Activated gamma-delta T cell treated with anti-CD3 and anti-CD28 coated beads, Interleukin-2, amount 50 U/mL, for 16 hours (primary cell): ENCODE measurements at regions not wholly inside any gene's neighbourhood (a gene's known extent, or its start where the extent isn't known, plus 50 kb on each side); places are given as distances from the start of the nearest gene placed in this dataset.
"Not testable (repeated sequence)": the region's sequence is repeated elsewhere in the genome, so short reads cannot be mapped to it uniquely, and the experiment has no call there.

ENCODE experiments used
- DNase-seq: peaks from one replicate; pipeline ENCODE4 v3.0.0-alpha.2; 2020; ENCODE audit warnings: low read depth

DNA sequence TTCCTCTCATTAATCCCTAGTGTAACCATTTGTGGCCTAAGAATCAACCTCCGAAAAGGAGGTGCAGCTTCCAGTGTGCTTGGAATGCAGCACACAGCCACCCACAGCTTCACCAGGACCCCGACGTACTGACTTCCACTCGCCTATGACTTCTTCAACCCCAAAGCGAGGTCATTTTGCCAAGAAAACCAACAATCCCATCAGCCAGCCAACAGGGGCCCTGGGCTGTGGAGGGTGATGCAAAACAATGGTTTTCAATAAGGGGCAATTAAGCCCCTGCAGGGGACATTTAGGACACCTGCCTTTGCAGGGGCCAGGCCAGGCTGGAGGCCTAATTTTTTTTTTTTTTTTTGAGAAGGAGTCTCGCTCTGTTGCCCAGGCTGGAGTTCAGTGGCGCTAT lies 158.1 kb upstream of the SKOR2 start:
- no peak for DNase-seq

DNA sequence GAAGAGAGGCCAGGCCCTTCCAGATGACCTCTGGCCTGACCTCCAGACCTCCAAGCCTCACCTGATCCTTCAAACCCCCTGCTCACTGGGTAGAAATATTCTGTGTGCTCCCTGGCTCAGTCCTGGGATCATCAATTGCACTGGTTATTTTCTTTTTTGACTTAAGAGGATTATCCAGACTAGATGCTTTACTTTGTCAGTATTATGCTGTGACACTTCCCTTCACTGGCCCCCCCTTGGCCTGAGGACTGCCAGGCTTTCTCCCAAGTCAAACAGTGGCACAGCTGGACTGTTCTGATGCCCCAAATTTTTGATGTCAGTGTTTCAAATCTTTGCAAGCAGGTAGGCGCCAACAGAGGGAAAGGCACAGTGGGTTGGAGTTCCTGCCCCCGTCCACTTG lies 156.3 kb upstream of the SKOR2 start:
- no peak for DNase-seq

DNA sequence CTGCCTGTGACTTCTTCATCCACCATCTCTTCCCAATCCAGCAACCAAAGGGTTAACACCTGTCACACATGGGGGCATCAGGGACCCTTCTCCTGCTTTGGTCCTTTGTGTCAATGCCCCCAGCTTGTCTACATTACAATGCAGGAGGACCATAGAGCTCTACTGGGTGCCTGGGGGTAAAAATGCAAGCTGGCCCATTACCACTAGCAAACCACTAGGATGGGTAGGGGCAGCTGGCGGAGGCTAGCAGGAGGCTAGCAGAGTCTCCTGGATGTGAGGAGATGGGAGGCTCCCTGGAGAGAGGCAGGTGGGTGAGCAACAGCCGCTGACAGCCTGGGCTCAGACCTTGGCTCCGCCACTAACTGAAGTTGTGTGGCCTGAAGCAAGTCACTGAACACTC lies 153.4 kb upstream of the SKOR2 start:
- no peak for DNase-seq

DNA sequence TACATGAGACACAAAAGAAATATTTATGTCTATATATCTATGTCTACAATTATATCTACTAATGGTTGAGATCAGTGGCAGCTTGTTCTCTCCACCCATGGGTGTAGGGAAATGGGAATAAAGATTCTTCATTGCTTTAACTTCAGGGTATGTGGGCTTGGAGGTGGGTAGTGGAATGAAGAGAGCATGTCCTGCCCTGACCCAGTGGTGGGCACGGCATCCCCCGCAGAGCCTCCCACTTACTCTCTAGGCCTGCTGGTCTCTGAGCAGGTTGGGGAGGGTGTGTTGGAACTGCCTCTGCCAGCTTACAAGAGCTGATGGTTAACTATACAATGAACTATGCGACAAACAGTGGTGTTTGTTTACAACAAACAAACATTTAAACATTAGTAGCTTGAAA lies 152.5 kb upstream of the SKOR2 start:
- no peak for DNase-seq

GRCh38 chr18:47403317-47403716 lies 151.9 kb upstream of the SKOR2 start:
- DNase-seq, result no peak

DNA sequence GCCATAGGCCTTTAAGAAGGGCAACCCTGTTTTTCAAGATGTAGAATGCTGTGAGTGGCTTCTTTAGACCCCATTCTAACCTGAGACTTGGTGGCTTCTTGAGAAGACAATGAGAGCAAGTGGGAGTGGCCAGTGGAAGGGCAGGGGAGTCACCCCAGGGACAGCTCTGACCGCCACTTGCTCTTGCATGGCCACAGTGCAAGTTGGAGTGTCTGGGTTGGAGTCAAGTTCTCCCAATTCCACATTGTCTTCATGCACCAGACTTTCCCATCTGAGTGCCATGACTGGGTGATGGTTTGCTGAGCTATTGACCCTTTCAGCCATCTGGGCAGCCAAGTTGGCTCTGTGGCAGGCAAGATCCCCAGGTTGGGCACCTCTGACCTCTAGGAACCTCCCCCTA lies 148.0 kb upstream of the SKOR2 start:
- DNase-seq, result no peak

GRCh38 chr18:47397671-47398319 lies 146.3 kb upstream of the SKOR2 start:
- DNase-seq, result no peak

GRCh38 chr18:47391665-47392064 lies 140.2 kb upstream of the SKOR2 start:
- DNase-seq, result no peak

DNA sequence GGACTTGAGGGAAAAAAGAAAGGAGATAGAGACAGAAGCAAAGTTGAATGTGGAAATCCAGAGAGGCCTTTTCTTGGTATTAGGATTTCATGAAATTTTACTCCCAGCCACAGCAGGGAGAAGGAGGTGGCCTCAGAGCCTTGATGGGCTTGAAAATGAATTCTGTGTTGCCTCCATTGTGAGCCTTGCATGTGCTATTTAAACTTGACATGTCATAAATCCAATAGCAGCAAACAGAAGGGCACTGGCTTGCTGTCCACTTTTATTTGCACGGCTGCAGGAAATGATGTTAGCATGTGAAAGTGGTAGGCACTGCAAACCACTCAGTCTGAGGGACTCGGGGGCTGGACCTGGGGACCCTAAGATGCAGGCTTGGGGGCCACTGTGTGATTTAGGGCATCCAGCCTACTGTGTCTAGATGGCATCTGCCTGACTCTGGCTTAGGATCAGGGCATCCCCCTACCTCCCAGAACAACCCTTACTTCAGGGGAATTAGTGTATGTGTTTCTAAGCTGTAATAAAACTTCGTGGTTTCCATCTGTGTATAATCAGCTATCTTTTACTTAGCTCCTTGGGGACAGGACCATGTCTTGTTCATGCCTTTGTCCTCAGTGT lies 139.1 kb upstream of the SKOR2 start:
- DNase-seq, result no peak

DNA sequence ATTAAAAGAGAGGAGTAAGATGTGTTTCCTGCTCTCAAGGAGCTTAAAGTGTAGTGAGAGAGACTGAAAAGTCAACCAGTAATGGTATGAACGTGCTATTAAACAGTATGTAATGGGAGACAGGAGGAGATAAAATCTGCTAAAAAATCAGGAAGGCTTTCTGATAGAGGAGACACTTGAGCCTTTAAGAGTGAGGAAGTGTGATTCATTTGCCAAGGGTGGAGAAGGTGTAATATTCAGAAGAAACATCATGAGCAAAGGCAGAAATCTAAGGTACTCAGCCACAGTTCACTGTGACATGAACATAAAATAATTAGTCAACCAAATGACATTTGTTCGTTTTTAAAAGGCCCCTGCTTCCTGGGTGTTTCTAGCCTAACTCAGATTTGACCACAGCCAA lies 137.8 kb upstream of the SKOR2 start:
- no peak for DNase-seq

- no peak for DNase-seq
Measured at GRCh38 chr18:47387864-47388263, 136.4 kb upstream of the SKOR2 start.

DNA sequence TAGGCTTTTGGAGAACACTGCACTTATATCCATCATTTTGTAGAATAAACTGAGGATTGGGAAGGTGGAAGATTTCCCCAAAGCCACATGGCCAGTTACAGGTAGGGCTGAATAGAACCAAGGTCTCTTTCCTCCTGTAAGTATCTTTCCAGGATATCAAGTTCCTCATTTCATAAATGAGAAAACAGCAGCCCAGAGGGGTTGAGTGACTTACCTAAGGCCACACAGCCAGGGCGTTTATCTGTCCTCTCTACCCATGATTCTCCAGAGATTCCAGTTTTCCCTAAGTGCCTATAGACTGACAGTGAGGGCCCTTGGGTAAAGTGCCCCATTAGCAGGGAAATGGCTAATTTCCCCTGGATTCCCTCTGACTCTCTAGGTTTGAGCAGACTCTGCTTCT lies 132.3 kb upstream of the SKOR2 start:
- DNase-seq, result no peak

- DNase-seq, result no peak
Measured at GRCh38 chr18:47381975-47382570, 130.6 kb upstream of the SKOR2 start.

- DNase-seq, result no peak
Measured at GRCh38 chr18:47380153-47380552, 128.7 kb upstream of the SKOR2 start.

GRCh38 chr18:47373465-47373864 lies 122.0 kb upstream of the SKOR2 start:
- DNase-seq, result no peak

DNA sequence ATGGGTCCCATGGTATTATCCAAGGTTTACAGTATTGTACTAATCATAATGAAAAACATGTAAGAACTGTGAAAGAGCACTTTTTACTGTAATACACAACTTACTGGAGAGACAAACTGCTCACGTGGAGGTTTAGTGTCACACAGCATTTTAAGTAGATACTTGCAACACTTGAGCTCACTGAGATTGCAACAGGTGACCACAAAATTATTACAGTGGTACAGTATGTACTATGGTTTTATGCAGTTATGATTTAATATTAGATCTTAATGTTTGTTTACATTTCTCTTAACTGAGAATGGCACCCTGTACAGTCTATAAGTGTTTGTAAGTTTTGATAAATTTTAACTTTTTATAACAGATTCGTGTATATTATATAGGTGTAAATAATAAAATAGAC lies 118.6 kb upstream of the SKOR2 start:
- no peak for DNase-seq

GRCh38 chr18:47354061-47354460 lies 102.6 kb upstream of the SKOR2 start:
- not testable (repeated sequence) for DNase-seq

DNA sequence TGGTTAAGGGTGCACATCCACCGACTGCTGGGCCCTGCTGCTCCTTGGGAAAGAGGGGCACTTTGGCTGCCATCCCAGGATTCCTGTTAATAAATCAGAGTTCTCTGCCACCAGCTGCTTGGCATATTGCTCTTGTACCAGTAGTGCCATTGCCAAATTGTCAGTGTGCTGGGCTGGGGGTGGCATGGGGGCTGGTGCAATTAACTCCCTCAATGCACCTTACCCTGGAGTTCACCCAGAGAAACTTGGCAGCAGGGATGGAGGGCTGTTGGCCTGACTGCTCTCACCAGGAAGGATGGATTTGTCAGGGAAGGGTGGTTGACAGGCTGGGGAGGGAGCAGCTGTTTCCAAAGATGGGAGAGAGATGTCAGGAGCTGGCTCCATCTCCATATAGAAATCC lies 94.6 kb upstream of the SKOR2 start:
- no peak for DNase-seq

GRCh38 chr18:47345291-47345690 lies 93.8 kb upstream of the SKOR2 start:
- DNase-seq, result no peak

GRCh38 chr18:47343291-47343690 lies 91.8 kb upstream of the SKOR2 start:
- no peak for DNase-seq

DNA sequence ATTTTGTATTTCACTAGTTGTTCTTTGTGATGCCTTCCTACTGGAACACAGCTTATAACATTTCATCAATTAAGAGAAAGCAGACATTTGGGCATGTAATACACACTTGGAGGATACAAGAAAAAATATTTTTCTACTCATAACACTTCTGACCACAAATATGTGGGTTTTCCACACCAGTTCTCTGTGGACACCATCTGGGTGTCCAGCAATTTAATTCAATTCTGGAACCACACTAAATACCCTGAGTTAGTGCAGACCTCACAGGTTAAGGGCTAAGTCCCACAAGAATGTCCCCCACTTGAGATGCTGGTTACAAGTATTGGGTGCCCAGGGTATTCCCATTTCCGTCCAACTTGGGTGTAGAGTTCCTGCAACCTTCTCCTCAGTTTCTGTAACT lies 91.1 kb upstream of the SKOR2 start:
- no peak for DNase-seq

DNA sequence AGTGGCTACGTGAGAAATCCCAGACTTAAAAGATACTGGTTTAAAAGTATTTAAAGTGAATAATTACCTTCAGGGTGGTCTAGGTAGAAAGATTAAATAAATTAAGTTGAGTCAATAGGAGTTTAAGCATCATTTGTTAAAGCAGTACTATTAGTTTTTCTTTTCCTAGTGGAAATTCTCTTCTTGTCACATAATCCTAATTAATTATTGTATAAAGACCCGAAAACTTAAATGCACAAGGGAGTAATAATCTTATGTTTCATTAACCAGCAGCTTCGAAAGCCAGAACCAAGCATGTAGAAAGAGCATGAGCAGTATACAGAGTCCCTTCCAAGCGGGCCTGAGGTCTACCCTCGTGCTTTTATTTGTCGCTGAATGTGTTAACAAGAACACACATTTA lies 90.2 kb upstream of the SKOR2 start:
- DNase-seq, result no peak

DNA sequence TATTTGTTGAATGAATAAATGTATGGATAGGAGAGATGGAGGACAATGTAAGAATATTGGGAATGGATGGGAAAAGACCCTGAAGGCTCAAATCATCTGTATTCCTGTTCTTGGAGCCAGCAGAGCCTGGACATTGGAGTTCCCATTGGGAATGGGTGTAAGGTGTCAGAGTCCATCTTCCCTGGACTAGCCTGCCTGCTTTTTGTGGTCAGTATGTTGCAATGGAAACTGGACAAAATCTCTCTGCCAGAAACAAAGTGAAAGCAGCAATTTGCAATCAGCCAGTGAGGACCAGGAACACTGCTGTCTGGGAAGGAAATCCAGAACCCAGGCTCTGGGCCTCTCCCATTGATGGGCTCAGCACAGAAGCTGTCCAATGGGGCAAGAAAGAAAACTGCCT lies 83.5 kb upstream of the SKOR2 start:
- no peak for DNase-seq
